GM12891 (cell line): ENCODE measurements at regions not wholly inside any gene's neighbourhood (a gene's known extent, or its start where the extent isn't known, plus 50 kb on each side); places are given as distances from the start of the nearest gene placed in this dataset.

Experiments
- DNase-seq: peaks from one replicate; pipeline ENCODE4 v3.0.0; 2011; ENCODE audit warnings: low spot score; ENCODE audit not compliant: insufficient read length
- FAIRE-seq: peaks from 2 replicates; lab custom pipeline; 2011; peaks lifted over from hg19 to GRCh38; lab: Jason Lieb, UNC
- PAX5 ChIP-seq: IDR thresholded peaks from 2 replicates; pipeline ENCODE4 v1.6.1; 2011; ENCODE audit warnings: low read length, moderate library complexity, mild to moderate bottlenecking; ENCODE audit not compliant: insufficient read depth, severe bottlenecking
- POLR2A ChIP-seq: IDR thresholded peaks from 2 replicates; pipeline ENCODE4 v1.6.1; 2011; ENCODE audit warnings: low read depth, low read length, control low read depth
- POLR2AphosphoS5 ChIP-seq: IDR thresholded peaks from 2 replicates; pipeline ENCODE4 v1.6.1; 2011; ENCODE audit warnings: low read depth, low read length, control low read depth
- POU2F2 ChIP-seq: IDR thresholded peaks from 2 replicates; pipeline ENCODE4 v1.6.1; 2011; ENCODE audit warnings: low read depth, mild to moderate bottlenecking, control low read depth, low read length, moderate library complexity
- SPI1 ChIP-seq: IDR thresholded peaks from 2 replicates; pipeline ENCODE4 v1.6.1; 2011; ENCODE audit warnings: low read depth, low read length, control low read depth
- TAF1 ChIP-seq: IDR thresholded peaks from 2 replicates; pipeline ENCODE4 v1.6.1; 2011; ENCODE audit warnings: low read depth, low read length, control low read depth

GRCh38 chr4:104969394-104970082 lies 177.1 kb upstream of the TET2 start:
- TF ChIP-seq POU2F2 (no peak), SPI1 (peak; percentile 86), POLR2AphosphoS5 (no peak)
- peak; percentile 62 for FAIRE-seq
- DNase-seq: no peak

- FAIRE-seq: no peak
- DNase-seq: no peak
- TF ChIP-seq SPI1 (no peak), PAX5 (no peak), TAF1 (no peak), POLR2AphosphoS5 (no peak), POLR2A (no peak)
Observed at GRCh38 chr4:104971462-104971861, 175.2 kb upstream of the TET2 start.

DNA sequence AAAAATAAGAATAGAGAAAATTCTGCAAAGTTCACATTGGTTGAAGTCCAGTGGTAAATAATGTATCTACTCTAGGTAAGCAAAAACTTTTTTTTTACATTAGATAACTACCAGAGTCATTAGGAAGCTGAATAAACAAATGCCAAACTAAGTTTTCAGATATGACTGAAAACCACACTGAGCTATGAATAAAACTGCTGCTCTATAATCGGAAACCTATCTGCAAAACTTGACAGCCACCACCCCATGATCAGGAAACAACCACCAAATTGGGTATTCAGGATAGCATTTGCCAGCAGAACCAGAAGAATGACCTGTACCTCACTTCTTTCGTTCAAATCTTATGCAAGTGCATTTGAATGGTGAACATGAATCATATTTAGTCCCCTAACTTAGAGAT lies 173.0 kb upstream of the TET2 start:
- no peak for DNase-seq
- TF ChIP-seq POLR2AphosphoS5 (no peak), TAF1 (no peak), POU2F2 (no peak), SPI1 (no peak), PAX5 (no peak), POLR2A (no peak)
- FAIRE-seq: peak; percentile 64

DNA sequence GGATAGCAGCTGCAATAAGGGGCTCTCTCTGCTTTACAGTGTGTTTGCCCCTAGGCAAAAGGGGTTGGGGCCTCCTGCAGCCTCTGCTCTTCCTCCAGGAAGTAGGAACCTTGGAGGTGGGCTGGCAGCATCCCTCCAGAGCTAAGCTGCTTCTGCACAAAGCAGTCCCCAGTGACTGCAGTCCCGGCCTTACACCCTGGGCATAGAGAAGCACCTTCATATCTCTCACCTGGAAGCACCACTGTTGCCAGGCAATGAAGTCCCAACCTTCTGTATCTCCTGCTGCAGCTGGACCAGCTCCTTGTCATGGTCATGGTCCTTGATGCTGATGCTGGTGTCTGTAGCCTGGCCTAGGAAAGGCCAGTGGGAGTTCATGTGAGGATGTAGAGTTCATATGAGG lies 171.1 kb upstream of the TET2 start:
- FAIRE-seq (peak; percentile 75), DNase-seq (no peak)
- TF ChIP-seq POLR2A (no peak), POU2F2 (no peak), SPI1 (no peak)

- no peak for TF ChIP-seq POLR2AphosphoS5
- TF ChIP-seq SPI1: peak; percentile 26
- peak; percentile 41 for FAIRE-seq
- DNase-seq: no peak
Observed at GRCh38 chr4:104976262-104976661, 170.4 kb upstream of the TET2 start.

DNA sequence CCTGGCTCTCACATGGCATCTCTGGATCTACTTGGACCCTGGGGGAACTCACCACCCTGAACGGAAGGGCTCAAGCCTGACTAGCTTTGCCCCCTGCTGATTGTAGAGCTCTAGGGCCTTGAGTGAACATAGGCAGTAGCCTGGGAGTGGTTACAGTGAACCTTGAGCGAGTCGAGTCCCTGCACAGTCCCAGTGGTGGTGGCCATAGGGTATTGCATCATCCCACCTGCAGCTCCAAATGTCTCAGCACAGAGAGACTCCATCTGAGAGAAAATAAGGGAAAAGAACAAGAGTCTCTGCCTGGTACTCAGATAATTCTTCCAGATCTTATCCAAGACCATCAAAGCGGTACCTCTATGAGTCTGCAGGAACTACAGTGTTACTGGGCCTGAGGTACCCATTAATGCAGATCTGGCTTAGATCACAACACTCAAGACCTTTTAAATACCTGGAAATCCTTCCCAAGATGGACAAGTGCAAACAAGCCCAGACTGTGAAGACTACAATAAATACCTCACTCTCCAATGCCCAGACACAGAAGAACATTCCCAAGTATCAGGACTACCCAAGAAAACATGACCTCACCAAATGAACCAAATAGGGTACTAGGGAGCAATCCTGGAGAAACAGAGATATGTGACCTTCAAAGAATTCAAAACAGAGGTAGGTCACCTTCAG lies 167.5 kb upstream of the TET2 start:
- no peak for DNase-seq
- FAIRE-seq: peak; percentile 5
- no peak for TF ChIP-seq PAX5
- TF ChIP-seq POLR2A: no peak
- TF ChIP-seq SPI1: no peak
- TF ChIP-seq POU2F2: no peak
- TF ChIP-seq POLR2AphosphoS5: no peak
- no peak for TF ChIP-seq TAF1

DNA sequence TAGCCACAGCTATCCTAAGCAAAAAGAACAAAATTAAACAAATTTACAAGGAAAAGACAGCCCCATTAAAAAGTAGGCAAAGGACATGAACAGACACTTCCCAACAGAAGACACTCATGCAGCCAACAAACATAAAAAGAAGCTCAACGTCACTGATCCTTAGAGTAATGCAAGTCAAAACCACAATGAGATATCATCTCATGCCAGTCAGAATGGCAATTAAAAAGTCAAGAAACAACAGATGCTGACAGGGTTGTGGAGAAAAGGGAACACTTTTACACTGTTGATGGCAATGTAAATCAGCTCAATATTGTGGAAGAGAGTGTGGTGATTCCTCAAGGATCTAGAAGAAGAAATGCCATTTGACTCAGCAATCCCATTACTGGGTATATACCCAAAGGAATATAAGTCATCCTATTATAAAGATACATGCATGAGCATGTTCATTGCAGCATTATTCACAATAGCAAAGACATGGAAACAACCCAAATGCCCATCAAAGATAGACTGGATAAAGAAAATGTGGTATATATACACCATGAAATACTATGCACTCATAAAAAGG lies 163.0 kb upstream of the TET2 start:
- TF ChIP-seq POLR2AphosphoS5: no peak
- TF ChIP-seq SPI1: no peak
- no peak for DNase-seq
- FAIRE-seq: no peak

DNA sequence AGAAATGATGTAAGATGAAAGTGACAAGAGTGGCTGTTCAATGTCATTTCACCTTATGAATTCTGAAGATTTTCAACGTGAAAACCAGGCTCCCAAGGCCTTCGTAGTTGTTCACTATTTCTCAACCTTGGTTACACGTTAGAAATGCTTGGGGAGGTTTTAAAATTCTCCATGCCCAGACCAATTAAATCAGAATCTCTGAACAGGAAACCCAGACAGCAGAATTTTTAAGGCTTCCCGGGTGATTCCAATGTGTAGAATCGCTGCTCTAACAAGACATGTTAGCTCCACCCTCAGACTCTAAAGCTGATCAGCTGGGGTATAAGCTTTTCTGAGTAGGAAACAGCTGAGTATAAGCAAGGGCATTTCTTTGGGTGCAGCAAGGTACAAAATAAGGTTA lies 160.4 kb upstream of the TET2 start:
- TF ChIP-seq POLR2AphosphoS5: no peak
- no peak for TF ChIP-seq POU2F2
- TF ChIP-seq TAF1: no peak
- no peak for TF ChIP-seq POLR2A
- no peak for TF ChIP-seq SPI1
- TF ChIP-seq PAX5: no peak
- no peak for DNase-seq
- no peak for FAIRE-seq

- no peak for TF ChIP-seq POU2F2
- no peak for TF ChIP-seq POLR2AphosphoS5
- TF ChIP-seq SPI1: no peak
- no peak for TF ChIP-seq TAF1
- TF ChIP-seq POLR2A: no peak
- TF ChIP-seq PAX5: no peak
- no peak for FAIRE-seq
- no peak for DNase-seq
Observed at GRCh38 chr4:104989371-104989770, 157.3 kb upstream of the TET2 start.

DNA sequence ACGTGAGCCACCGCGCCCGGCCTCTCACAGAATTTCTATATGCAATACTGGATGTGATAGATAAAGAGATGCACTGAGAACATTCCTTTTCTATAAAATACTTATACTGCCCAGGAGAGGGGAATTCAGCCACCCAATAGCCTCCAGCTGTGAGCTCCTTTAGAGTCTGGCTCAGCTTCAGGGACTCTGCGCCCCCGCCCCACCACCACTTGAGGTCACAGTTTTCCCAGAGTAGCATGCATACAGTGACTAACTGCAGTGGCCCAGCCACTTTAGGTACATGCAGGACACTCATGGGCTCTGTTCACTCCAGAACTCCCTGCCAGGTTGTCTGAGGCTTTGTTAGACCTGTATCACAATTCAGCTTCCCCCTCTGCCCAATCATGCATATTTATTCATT lies 144.4 kb upstream of the TET2 start:
- FAIRE-seq: no peak
- no peak for DNase-seq
- TF ChIP-seq POLR2A (no peak), TAF1 (no peak), POU2F2 (no peak), SPI1 (no peak), POLR2AphosphoS5 (no peak), PAX5 (no peak)
